ENCODE measurements at regions not wholly inside any gene's neighbourhood (a gene's known extent, or its start where the extent isn't known, plus 50 kb on each side); places are given as distances from the start of the nearest gene placed in this dataset.

DNA sequence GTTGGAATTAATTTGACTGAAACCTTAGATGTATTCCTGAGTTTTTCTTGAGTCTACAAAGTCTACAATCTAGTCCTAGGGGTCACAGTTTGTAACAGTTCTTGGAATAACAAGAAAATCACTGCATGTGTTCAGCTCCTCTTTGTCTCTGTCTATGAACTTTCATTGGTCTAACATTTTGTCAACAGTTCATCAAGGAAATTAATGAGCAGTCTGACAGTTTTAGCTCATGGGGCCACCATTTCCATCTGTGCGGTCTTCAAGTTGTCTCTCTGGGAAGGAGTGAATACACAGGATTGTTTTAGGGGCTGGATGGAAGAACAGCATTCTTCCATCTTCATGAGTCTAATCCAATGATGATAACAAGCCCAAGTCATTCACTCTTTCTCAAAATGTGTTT, 276.4 kb downstream of the TMEM167A start:
- no peak for DNase-seq

DNA sequence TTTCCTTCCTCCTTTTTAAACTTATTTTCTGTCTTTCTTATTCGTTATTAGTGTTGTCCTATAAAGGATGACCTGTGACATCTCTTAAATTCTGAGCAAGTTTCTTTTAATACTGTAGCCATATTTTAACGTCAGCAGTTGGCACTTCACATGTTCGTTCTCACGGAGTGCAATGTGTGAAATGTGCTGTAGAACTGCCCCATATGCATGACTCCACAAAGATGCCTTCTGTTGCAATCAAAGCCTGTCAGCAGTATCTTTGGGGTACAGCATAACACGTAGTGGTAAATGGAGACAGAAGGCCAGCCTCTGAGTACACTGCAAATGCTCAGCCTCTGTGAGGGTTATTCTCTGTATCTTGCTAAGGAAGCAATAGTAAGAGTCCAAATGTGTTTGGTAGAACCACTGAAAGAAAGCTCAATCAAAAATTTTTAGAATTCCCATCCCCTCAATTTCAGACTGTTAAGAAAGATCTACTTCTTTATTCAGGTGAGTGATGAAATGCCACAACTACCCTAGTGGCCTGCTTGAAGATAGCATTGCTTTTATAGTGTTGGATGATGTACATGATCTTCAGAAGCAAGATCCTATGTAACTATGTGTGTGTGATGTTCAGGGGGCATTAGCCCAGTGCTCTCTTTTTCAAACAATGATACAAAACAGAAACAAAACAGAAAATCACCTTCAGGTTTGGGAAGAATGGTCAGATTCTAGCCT, 277.7 kb downstream of the TMEM167A start:
- DNase-seq = no peak

DNA sequence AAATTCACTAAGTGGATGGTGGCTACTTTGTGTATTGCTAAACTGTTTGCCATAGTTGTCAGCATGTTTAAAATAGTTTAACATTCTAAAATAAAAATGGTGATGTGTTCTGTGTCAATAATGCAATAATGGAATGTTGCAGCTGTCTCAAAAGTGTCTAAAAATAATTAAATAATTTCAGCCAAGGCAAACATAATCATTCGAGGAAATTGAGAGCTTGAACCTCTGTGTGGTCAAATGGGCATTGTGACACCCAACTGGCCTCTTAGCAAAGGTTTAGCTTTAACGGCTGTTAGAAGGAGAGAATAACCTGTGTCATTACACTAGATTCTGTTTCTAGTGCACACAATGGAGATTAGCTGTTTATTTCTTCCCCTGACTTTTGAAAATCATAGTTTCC, 278.5 kb downstream of the TMEM167A start:
- DNase-seq = no peak

DNA sequence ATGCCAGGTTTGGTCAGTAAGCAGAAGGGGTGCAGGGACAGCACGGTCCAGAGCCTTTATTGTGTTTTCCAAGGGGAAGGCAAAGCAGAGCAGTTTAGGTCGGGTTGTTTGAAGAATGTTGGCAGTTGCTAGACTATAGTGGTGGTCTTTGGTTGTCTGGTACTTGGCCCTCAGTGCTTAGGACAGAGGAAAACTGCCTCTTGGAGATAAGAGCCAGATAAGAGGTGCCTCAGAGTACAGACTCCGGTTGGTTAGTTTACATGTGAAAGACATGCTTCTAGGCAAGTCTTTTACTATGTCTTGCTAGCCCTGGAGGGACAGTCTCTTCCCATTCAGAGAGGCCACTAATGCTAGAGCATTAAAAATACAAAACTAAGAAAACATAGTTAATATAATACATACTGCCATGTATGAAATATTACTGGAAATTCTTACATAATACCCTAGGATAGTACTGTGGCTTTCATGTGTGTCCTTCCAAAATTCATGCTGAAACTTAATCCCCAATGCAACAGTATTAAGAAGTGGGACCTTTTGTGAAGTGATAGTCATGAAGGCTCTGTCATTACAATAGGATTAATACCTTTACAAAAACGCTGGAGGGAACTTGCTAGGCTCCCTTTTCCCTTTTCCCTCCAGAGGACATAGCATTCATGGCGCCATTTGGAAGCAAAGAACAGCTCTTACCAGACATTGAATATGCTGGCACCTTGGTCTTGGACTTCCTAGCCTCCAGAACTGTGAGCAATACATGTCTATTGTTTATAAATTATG, 280.4 kb downstream of the TMEM167A start:
- DNase-seq = no peak

DNA sequence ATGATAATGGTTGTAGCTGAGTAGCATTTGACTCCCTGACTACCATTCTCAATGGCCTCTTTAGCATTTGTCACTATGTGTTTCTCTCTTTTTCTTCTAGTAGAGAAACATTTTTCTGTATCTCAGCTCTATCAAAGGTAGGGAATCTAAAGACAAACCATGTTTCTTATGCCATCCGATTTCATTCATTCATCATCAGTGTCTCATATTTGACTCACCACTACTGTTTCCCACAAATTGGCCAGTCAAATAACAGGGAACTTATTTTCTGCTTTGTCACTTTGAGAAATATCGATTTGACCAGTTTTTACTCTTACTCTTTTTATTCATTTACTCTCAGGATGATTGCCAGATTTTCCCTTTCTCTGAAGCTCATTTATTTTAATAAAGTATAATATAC, 282.3 kb downstream of the TMEM167A start:
- no peak for DNase-seq

DNA sequence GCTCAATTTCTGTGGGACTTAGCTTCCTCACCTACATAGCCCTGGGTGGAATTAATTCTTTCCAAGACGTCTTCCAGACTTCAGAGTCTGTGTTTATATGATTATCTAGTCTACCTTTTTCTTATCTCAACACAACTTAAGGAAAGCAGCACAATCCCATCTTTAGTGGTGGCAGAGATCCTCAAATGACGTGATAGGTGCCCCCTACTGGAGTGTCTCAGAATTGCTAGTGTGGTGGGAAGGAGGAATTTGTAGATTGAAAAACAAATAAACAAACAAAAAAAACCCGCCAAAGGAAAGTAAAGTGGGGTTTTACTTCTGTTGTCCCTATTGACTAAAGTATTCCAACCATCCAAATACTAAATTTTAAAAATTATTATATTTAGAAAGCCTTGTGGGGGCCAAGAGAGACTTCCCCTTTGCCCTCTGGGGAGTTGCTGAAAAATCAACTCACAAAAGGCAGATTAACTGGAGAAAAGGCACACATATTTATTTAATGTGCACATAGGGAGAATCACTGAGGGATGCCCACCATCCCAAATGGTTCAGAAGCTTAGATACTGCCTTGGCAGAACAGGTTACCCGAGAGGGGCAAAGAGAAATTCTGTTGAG, 283.3 kb downstream of the TMEM167A start:
- no peak for DNase-seq

DNA sequence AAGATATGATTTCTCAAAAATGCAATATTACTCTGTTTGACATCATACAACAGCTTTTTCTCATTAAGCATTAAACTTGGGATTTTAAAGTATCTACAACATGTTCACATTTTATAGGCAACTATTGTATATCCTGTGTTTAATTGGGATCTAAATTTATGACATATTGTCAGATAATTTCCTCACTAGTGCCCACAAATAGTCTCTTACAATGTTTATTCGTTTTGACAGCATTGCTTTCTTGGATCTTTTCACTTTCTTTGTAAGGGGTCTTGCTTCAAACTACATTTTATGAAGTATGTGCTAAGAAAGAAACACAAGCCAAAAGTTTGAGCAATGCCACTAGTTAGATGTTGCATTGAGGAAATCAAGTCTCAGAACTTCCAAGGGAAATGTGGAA, 285.1 kb downstream of the TMEM167A start:
- no peak for DNase-seq

DNA sequence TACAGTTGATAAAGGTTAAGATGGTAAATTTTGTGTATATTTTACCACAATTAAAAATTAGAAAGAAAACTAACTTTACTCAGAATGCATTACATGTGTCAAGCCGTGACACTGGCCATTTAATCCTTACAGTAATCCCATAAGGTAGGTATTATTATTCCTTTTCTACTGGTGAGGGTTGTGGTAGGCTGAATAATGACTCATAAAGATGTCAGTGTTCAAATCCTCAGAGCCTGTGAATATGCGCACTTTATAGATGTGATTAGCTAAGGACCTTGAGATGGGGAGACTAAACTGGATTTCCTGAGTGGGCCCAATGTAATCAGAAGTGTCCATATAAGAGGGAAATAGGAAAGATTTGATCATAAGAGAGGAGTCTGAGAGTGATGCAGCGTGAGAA, 288.1 kb downstream of the TMEM167A start:
- DNase-seq = no peak

DNA sequence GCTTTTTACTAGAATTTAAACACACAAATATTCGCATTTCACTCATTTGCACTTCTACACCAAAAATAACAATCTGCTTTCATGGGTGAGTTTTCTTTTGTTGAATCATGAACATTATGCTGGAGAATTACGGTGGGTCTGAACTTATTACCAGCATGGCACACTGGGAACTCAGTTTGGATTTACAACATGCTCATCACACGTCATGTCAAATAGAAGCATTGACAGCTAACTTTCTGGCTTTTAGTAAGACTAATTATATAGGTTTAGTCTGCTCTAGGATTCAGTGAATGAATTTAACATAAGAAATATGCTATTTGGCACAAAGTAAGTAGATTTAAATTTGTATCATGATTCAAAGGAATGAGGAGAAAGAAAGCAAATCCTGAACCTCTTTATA, 290.4 kb downstream of the TMEM167A start:
- no peak for DNase-seq

DNA sequence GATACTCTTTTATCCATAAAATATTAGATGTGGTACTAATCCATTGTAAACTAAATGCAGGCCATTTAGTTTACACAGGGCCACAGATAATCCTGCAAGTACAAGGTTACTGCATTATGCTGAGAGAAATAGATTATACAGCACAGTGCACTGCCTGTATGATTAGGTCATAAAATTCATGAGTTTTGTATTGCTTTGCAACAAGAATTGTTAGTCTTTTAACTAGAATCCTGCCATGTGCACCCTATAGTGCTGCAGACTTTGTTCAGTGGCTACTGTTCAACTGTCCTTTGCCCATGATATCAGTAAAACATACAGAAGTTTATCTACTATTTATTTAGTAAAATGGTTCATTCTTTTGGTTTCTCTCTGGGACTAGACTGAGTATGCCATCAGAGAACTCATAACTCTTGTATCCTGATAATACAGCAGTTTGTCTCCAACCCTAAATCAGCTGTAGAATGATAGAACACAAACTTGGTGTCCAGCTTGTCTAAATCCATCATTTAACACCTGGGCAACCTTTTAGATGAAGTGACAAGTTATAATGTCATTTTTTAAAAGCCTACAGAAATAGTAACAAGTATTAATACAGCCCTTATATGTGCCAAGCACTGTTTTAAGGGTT, 291.2 kb downstream of the TMEM167A start:
- peak; percentile 75 for DNase-seq

DNA sequence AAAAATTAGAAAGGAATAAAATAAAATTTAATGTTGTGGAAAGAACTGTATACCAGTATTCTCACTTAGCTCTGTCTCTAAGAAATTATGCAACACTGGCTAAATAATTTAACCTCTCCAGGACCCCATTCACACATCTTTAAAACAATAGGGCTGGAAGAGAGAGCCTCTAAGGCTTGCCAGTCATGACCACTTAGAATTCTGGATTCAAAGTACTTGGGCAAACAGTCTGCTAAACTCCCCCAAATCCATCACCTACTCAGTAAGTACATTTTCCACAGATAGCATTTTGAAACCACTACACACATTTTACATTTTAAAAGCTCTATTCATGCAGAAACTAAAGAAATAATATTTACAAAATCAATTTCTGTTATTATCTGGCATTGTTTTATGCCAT, 291.7 kb downstream of the TMEM167A start:
- no peak for DNase-seq

DNA sequence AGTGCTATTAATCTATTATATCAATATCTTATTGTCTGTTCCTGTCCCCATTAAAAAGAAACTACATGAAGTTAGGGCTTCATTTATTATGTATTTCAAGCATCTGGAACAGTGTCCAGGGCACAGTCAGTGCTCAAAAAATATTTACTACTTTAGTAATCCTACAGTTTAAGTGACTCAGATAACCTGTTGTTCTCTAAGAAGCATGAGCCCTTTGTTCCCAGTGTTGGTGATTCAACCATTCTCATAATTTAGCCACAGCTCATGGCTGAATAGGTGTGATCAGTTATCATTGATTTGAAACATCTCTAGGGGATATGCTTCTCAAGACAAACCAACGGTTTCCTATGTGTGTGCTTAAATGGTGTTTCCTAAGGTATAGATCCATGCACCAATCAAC, 292.7 kb downstream of the TMEM167A start:
- no peak for DNase-seq

DNA sequence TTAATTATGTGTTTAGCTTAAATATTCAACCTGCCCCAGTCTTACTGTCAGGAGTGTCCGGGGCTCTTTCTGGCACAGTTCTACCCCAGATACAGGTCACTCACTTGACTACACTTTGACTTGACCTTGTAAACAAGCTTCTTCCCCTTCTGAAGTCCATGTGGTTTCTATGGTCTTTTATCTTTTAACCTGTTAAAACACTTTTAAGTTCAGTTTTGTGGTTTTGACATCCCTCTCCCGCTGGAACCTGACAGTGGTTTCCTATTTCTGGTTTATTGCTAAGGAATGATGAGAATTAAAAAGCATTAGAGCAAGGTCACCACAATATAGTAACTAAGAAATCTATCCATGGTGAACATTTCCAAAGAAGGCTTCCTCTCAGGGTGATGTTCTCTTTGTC, 300.1 kb downstream of the TMEM167A start:
- no peak for DNase-seq

DNA sequence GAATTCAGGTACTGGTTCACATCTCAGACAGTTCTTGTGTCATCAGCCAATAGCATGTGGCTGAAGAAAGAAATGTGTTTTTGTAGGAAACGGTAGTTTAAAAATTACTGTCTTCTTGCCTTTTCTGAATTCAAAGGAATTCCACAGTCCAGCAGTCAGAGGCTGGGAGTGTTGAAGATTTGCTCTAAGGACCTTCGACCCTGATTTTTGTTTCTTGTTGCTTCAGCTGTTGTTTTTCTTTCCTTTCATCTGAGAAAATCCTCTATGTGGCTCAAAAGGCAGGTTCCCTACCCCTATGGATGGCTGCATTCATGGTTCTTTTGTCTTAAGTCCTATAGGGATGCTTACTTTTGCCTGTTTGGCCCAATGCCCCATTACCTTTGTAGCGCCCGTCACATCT, 304.9 kb downstream of the TMEM167A start:
- no peak for DNase-seq

DNA sequence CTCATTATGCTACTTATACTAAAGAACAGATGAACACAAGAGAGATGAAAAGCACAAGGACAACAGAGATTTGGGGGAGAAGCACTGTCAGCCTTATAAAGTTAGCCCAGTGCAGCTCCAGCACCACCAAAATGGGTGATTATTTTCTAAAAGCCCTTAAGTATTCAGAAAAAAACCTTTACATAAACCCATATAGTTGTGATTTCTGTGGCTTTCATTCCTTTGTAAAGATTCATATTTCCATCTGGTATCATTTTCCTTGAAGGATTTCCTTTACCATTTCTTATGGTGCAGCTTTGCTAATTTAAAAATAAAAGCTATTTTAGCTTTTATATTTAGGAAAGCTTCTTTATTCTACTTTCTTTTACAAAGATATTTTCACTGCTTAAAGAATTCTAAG, 311.0 kb downstream of the TMEM167A start:
- no peak for DNase-seq

DNA sequence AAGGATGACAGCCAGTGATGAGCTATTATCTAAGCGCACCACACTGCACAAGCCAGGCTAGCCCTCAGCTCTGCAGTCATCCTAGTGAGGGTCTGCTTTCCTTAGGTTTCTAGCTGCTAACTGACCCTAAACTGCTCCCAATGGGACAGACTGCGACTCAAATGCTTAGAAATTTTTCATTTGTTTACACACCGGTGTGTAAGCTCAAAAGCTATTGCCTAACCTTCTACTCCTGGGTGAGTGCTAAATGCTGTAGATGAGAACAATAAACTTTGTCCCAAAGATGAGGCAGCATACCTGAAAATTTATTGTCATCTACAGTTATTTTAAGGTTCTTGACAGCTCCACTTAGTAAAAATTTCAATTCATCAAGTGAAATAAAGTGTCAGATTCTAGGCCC, 311.4 kb downstream of the TMEM167A start:
- no peak for DNase-seq

DNA sequence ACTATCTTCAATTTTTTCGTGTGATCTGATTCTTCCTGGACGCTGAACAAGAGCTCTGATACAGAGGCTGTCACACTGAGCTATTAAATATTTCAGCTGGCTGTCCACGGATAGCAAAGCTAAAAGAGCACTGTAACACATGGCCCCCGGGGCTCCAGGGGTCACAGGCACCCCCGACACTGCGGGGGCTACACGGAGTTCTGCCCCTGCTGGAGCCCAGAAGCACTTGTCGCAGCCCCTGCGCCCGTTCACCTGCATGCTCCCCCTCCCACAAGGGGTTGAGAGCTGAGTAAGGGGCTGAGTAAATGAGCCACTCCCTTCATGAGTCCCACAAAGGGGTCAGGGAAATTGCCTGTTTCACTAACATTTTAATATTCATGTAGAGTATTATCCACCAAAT, 316.3 kb downstream of the TMEM167A start:
- DNase-seq = no peak

DNA sequence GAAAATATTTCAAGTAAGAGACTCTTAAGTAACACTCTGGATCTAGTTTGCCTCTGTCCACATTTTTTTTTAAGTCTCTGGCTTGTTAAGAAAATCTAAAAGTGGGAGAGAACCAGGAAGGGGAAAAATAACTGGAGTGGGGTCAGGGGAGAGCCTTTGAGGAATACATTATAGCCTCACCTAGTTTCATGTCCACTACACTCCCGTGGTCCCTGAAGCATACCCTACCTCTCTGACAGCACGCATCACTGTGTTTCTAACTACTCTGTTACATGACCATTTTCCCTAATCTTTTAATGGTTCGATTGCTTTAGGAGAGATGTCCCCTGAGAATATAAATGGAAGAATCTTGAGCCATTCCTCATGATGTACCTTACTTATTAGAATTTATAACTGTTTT, 318.3 kb downstream of the TMEM167A start:
- DNase-seq = no peak

DNA sequence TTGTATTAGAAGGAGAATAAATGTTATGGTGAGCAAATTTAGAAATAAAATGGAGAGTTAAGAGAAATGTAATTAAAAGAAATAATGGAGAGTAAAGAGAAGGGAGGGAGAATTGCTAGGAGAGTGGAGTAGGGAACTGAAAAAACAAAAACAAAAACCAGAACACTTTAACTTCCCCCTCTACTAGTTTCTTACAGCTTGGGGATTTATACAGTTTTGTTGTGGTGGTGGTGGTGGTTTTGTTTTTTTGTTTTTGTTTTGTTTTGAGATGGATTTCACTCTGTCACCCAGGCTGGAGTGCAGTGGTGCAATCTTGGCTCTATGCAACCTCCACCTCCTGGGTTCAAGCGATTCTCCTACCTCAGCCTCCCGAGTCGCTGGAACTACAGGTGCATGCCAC, 322.4 kb downstream of the TMEM167A start:
- no peak for DNase-seq

DNA sequence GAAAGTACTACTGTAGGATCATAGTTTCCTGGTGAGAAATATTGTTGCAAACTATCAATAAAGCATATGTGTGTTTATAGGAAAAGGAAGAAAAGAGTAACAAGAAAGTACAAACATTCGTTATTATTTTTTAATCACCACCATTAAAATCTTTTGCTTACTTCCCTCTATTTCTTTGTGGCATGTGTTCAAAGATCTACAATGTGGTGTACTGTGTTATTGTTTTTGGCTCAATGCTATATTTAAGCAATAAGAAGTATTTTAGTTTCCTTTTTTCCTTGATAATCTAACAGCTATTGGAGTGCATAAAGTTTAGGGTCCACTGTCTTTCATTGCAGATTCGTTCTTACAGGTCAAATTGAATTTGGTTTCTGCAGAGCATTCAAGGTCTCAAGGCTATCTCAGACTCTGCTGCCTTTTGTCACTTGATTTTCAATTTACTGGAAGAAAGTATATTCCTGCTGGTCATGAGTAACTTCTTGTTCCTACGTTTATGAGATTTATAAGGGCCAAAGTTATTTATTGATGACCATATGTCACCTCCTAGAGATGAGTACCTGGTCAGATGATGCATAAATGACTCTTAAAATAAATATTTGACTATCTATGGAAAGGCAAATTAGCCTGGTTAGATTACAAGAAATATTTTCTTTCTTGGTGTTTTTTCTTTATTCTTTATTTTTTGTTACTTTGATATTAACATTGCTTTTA, 323.0 kb downstream of the TMEM167A start:
- no peak for DNase-seq

DNA sequence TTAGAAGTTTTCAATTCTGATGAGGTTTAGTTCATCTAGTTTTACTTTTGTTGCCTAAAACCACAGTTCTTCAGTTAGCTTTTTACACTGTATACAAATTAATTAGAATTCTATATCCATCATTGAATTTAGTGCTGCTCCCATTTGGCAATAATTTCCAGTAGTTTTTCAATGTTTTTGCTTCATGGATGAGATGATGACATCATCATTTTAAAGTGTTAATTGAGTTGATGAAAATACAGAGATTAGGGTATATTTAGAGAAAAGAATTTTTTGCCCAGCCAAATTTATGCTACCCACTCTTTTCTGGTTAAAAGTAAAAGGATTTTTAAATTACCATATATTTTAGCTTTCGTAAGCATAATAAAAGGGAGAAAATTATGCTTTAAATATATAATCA, 323.8 kb downstream of the TMEM167A start:
- DNase-seq = no peak

DNA sequence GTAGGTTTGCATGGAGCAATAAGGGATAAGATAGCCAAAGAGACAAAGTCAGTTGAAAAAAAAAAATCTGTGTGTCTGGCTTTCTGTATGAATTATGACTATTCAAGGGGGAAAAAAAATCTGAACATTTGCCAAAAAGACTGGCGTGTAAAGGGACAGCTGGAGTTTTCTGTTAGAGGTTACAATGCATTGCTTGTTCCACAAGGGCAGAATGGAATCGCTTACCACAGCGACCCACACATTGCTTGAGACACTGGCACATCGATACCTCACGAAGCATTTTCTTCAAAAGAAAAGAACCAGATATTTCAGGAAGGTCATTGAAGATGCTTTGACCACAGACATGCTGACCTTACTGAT, 327.8 kb downstream of the TMEM167A start:
- DNase-seq = peak; percentile 47
